A673 (cell line): ENCODE measurements at regions not wholly inside any gene's neighbourhood (a gene's known extent, or its start where the extent isn't known, plus 50 kb on each side); places are given as distances from the start of the nearest gene placed in this dataset.

Experiments used
- BruUV-seq: library from RNA; stranded (reverse); fragments of 400-500 nt; replicated peaks from 2 replicates; lab custom pipeline; 2021; lab: Mats Ljungman, UMichigan
- CTCF ChIA-PET: fragments of 300-600 bp; sonication (Branson Sonifier 250); formaldehyde crosslinking; loops from one replicate; lab custom pipeline; 2022; ENCODE audit warnings: antibody characterized with exemption; lab: Charles Lee
- POLR2A ChIA-PET: fragments of 300-600 bp; sonication (Branson Sonifier 250); formaldehyde crosslinking; loops from one replicate; lab custom pipeline; 2022; ENCODE audit warnings: antibody characterized with exemption; ENCODE audit not compliant: low non-redundant PET; lab: Charles Lee
- DNase-seq: peaks from one replicate; pipeline ENCODE4 v3.0.0-alpha.2; 2015; ENCODE audit warnings: low spot score
- H3K27ac ChIP-seq: fragments of 200-600 bp; sonication (generic); 2 replicates; pipeline ENCODE4 v1.5.1; 2016; ENCODE audit warnings: mixed run types, low read depth, mild to moderate bottlenecking, mixed read lengths, antibody characterized with exemption, low read length; ENCODE audit not compliant: poor library complexity, severe bottlenecking
- H3K27me3 ChIP-seq: fragments of 200-600 bp; sonication (generic); replicated peaks from 2 replicates; pipeline ENCODE4 v1.6.1; 2017; ENCODE audit warnings: mixed run types, low read depth, mild to moderate bottlenecking, mixed read lengths, antibody characterized with exemption, low read length; ENCODE audit not compliant: insufficient read depth, poor library complexity
- H3K36me3 ChIP-seq: fragments of 200-600 bp; sonication (generic); 2 replicates; pipeline ENCODE4 v1.6.1; 2016; ENCODE audit warnings: mixed run types, mild to moderate bottlenecking, mixed read lengths, antibody characterized with exemption, low read length; ENCODE audit not compliant: insufficient read depth, poor library complexity, severe bottlenecking
- H3K4me1 ChIP-seq: fragments of 200-600 bp; sonication (generic); 2 replicates; pipeline ENCODE4 v1.6.1; 2017; ENCODE audit warnings: mixed run types, mild to moderate bottlenecking, mixed read lengths, antibody characterized with exemption, low read length; ENCODE audit not compliant: insufficient read depth, poor library complexity, severe bottlenecking
- H3K4me3 ChIP-seq: fragments of 200-600 bp; sonication (generic); 2 replicates; pipeline ENCODE4 v1.5.1; 2016; ENCODE audit warnings: low read depth, mixed run types, mild to moderate bottlenecking, mixed read lengths, low read length; ENCODE audit not compliant: poor library complexity, severe bottlenecking
- H3K9me3 ChIP-seq: fragments of 200-600 bp; sonication (generic); 2 replicates; pipeline ENCODE4 v1.6.1; 2016; ENCODE audit warnings: mixed run types, low read depth, mild to moderate bottlenecking, mixed read lengths, antibody characterized with exemption, low read length; ENCODE audit not compliant: poor library complexity, severe bottlenecking
- EZH2 ChIP-seq: fragments of 200-600 bp; sonication (generic); IDR thresholded peaks from 2 replicates; pipeline ENCODE4 v1.6.1; 2017; ENCODE audit warnings: borderline replicate concordance, low read depth, mild to moderate bottlenecking, mixed read lengths, antibody characterized with exemption, low read length; ENCODE audit not compliant: poor library complexity, severe bottlenecking
- intact Hi-C: fragments of 100-400 bp; cut with micrococcal nuclease; formaldehyde crosslinking; loops from one replicate; pipeline ENCODE4 v1.10.0; 2022; ENCODE audit not compliant: unreplicated experiment
- TF ChIP-seq, protein P1 (sequence below): fragments of 300-800, 200-600 bp; sonication (generic); conservative IDR thresholded peaks from 2 replicates; pipeline ENCODE4 v1.5.1; 2017; ENCODE audit warnings: low read depth, mild to moderate bottlenecking, antibody characterized with exemption, low read length, moderate library complexity, mixed read lengths

DNA sequence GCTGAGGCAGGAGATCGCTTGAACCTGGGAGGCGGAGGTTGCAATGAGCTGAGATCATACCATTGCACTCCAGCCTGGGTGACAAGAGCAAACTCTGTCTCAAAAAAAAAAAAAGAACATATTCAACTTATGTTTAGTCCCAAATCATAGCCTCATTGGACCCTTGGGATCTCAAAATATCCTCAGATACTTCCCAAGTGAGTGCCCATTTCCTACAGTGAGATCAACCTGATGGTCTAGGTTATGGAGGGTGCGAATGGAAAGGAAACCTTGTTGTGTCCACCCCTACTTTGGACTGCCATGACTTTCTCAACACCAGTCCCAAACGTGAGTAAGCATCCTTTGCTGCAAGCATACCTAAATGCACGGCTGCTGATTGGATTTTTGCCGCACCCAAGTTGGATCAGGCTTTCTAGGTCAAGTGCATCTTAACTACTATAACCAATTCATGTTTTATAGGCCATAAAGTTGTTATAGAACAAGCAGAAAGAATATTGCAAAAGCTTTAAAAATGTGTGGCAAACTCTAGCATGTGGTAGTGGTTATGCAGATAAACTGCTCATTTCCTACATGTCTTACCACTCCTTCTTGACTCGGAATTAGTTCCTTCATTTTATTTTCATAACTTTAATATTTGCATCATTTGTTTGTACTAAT, 131.2 kb downstream of the PLEKHG1 start:
- BruUV-seq, result no TSS peak
- H3K36me3 ChIP-seq, result no peaks in the 10 kb centered on the region
- no peak for TF ChIP-seq EZH2
- TF ChIP-seq, protein P1, sequence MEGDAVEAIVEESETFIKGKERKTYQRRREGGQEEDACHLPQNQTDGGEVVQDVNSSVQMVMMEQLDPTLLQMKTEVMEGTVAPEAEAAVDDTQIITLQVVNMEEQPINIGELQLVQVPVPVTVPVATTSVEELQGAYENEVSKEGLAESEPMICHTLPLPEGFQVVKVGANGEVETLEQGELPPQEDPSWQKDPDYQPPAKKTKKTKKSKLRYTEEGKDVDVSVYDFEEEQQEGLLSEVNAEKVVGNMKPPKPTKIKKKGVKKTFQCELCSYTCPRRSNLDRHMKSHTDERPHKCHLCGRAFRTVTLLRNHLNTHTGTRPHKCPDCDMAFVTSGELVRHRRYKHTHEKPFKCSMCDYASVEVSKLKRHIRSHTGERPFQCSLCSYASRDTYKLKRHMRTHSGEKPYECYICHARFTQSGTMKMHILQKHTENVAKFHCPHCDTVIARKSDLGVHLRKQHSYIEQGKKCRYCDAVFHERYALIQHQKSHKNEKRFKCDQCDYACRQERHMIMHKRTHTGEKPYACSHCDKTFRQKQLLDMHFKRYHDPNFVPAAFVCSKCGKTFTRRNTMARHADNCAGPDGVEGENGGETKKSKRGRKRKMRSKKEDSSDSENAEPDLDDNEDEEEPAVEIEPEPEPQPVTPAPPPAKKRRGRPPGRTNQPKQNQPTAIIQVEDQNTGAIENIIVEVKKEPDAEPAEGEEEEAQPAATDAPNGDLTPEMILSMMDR, result no peak
- no peaks in the 10 kb centered on the region for H3K27me3 ChIP-seq
- no peak overlapping the region for H3K27ac ChIP-seq
- peaks cover 11% of the 10 kb centered on the region for H3K4me1 ChIP-seq
- H3K4me3 ChIP-seq, result no peak overlapping the region
- no peak for DNase-seq
- H3K9me3 ChIP-seq, result no peaks in the 10 kb centered on the region
- intact Hi-C loops, result no loop called here
- ChIA-PET CTCF (no interaction called here), POLR2A (no interaction called here)

GRCh38 chr6:150732765-150733539, 132.6 kb upstream of the MTHFD1L start:
- peaks cover 11% of the 10 kb centered on the region for H3K4me1 ChIP-seq
- H3K9me3 ChIP-seq, result no peaks in the 10 kb centered on the region
- POLR2A ChIA-PET, result no interaction called here
- no peak for TF ChIP-seq EZH2
- TF ChIP-seq, protein P1, result no peak
- H3K27ac ChIP-seq, result no peak overlapping the region
- no peaks in the 10 kb centered on the region for H3K27me3 ChIP-seq
- H3K4me3 ChIP-seq, result no peak overlapping the region
- no TSS peak for BruUV-seq
- DNase-seq, result no peak
- intact Hi-C loops, result no loop called here
- H3K36me3 ChIP-seq, result no peaks in the 10 kb centered on the region
- CTCF ChIA-PET, result no interaction called here

DNA sequence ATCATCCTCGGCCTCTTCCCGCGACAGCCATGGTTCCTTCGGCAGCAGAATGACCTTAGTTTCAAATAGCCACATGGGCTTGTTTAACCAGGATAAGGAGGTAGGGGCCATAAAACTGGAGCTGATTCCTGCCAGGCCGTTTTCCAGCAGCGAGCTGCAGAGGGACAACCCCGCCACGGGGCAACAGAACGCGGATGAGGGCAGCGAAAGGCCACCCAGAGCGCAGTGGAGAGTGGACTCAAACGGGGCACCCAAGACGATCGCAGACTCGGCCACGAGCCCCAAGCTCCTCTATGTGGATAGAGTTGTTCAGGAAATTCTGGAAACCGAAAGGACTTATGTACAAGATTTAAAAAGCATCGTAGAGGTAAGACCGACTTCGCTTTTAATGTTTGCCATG, 131.8 kb upstream of the MTHFD1L start:
- no TSS peak for BruUV-seq
- ChIA-PET CTCF (no interaction called here), POLR2A (no interaction called here)
- TF ChIP-seq EZH2, result no peak
- TF ChIP-seq, protein P1, result no peak
- no peak overlapping the region for H3K4me3 ChIP-seq
- H3K27ac ChIP-seq, result no peak overlapping the region
- no peaks in the 10 kb centered on the region for H3K27me3 ChIP-seq
- DNase-seq, result no peak
- no peaks in the 10 kb centered on the region for H3K36me3 ChIP-seq
- intact Hi-C loops, result no loop called here
- no peaks in the 10 kb centered on the region for H3K9me3 ChIP-seq
- peaks cover 11% of the 10 kb centered on the region for H3K4me1 ChIP-seq
